GM23338 (cell line): ENCODE measurements at regions not wholly inside any gene's neighbourhood (a gene's known extent, or its start where the extent isn't known, plus 50 kb on each side); places are given as distances from the start of the nearest gene placed in this dataset.

ENCODE experiments used
- ATAC-seq: fragments of 200-7000 bp; cut with Tn5 transposase; 3 replicates; pipeline ENCODE4 v1.9.1; 2020
- DNase-seq: peaks from one replicate; pipeline ENCODE4 v3.0.0-alpha.2; 2015; ENCODE audit warnings: low spot score
- H2AFZ ChIP-seq: fragments of 200-600 bp; sonication (generic); 2 replicates; pipeline ENCODE4 v1.8.0; 2016; ENCODE audit warnings: antibody characterized with exemption, mild to moderate bottlenecking, moderate library complexity
- H3F3A ChIP-seq: fragments of 200-600 bp; sonication (generic); replicated peaks from 2 replicates; pipeline ENCODE4 v1.8.0; 2017; ENCODE audit warnings: antibody characterized with exemption, mixed run types, low read depth
- H3K27ac ChIP-seq: fragments of 200-600 bp; sonication (generic); 2 replicates; pipeline ENCODE4 v1.6.1; 2016; ENCODE audit warnings: low read depth
- H3K27me3 ChIP-seq: fragments of 200-600 bp; sonication (generic); 2 replicates; pipeline ENCODE4 v1.8.0; 2016; ENCODE audit warnings: mild to moderate bottlenecking, mixed run types, moderate library complexity; ENCODE audit not compliant: insufficient read depth
- H3K36me3 ChIP-seq: fragments of 200-600 bp; sonication (generic); 2 replicates; pipeline ENCODE4 v1.8.0; 2016; ENCODE audit warnings: mild to moderate bottlenecking; ENCODE audit not compliant: insufficient read depth
- H3K4me1 ChIP-seq: fragments of 200-600 bp; sonication (generic); 2 replicates; pipeline ENCODE4 v1.8.0; 2016; ENCODE audit warnings: mild to moderate bottlenecking, moderate library complexity; ENCODE audit not compliant: insufficient read depth
- H3K4me2 ChIP-seq: fragments of 200-600 bp; sonication (generic); 2 replicates; pipeline ENCODE4 v1.7.1; 2017; ENCODE audit warnings: mixed run types
- H3K4me3 ChIP-seq: fragments of 200-600 bp; sonication (generic); 2 replicates; pipeline ENCODE4 v1.6.1; 2016; ENCODE audit warnings: mixed run types
- H3K79me2 ChIP-seq: fragments of 200-600 bp; sonication (generic); replicated peaks from 2 replicates; pipeline ENCODE4 v1.8.0; 2017; ENCODE audit warnings: mild to moderate bottlenecking; ENCODE audit not compliant: insufficient read depth
- H3K9me2 ChIP-seq: fragments of 200-600 bp; sonication (generic); 2 replicates; pipeline ENCODE4 v1.8.0; 2017; ENCODE audit not compliant: insufficient read depth
- H4K20me1 ChIP-seq: fragments of 200-600 bp; sonication (generic); replicated peaks from 2 replicates; pipeline ENCODE4 v1.8.0; 2017; ENCODE audit warnings: mild to moderate bottlenecking; ENCODE audit not compliant: insufficient read depth
- H3K27ac Mint-ChIP-seq: 2 replicates; pipeline ENCODE4 v1.8.0; 2020; ENCODE audit warnings: inconsistent platforms, mild to moderate bottlenecking, moderate library complexity, mixed read lengths
- H3K27me3 Mint-ChIP-seq: 3 replicates; pipeline ENCODE4 v1.8.0; 2022; ENCODE audit warnings: low read depth, mild to moderate bottlenecking, moderate library complexity, mixed read lengths, inconsistent platforms; ENCODE audit not compliant: insufficient read depth, poor library complexity
- H3K36me3 Mint-ChIP-seq: 3 replicates; pipeline ENCODE4 v1.8.0; 2021; ENCODE audit warnings: low read depth, mild to moderate bottlenecking, inconsistent platforms, moderate library complexity, mixed read lengths
- H3K4me1 Mint-ChIP-seq: 3 replicates; pipeline ENCODE4 v1.8.0; 2020; ENCODE audit warnings: mild to moderate bottlenecking, inconsistent platforms, mixed read lengths
- H3K4me3 Mint-ChIP-seq: 3 replicates; pipeline ENCODE4 v1.8.0; 2021; ENCODE audit warnings: moderate library complexity, mild to moderate bottlenecking, inconsistent platforms, mixed read lengths
- H3K9me3 Mint-ChIP-seq: 3 replicates; pipeline ENCODE4 v1.8.0; 2020; ENCODE audit warnings: moderate library complexity, mild to moderate bottlenecking, inconsistent platforms, mixed read lengths
- CREB1 ChIP-seq: fragments of 250-450 bp; sonication (Bioruptor Pico); IDR thresholded peaks from 2 replicates; pipeline ENCODE4 v1.5.0; 2020; ENCODE audit warnings: low read depth, mild to moderate bottlenecking, moderate library complexity
- CTCF ChIP-seq, 2 experiments: fragments of 200-600 bp in 1 of 2; sonication (generic) in 1 of 2; conservative IDR thresholded peaks; 2 replicates each; pipeline versions ENCODE4 v1.5.1 to v1.6.1; 2016 to 2017; ENCODE audit warnings: antibody characterized with exemption in 2 of 2, low read depth in 2 of 2, mild to moderate bottlenecking in 2 of 2, moderate library complexity in 1 of 2
- EZH2 ChIP-seq: fragments of 200-600 bp; sonication (generic); IDR thresholded peaks from one replicate; pipeline ENCODE4 v1.8.0; 2017; ENCODE audit warnings: antibody characterized with exemption, mild to moderate bottlenecking, low read depth; ENCODE audit not compliant: unreplicated experiment
- EZH2phosphoT487 ChIP-seq: fragments of 200-600 bp; sonication (generic); IDR thresholded peaks from one replicate; pipeline ENCODE4 v1.8.1; 2018; ENCODE audit warnings: antibody characterized with exemption; ENCODE audit not compliant: unreplicated experiment
- NANOG ChIP-seq: IDR thresholded peaks from 2 replicates; pipeline ENCODE4 v1.6.1; 2016; ENCODE audit warnings: antibody characterized with exemption, borderline replicate concordance
- POLR2AphosphoS5 ChIP-seq: IDR thresholded peaks from 2 replicates; pipeline ENCODE4 v1.6.1; 2016; ENCODE audit warnings: antibody characterized with exemption, low read depth
- REST ChIP-seq: IDR thresholded peaks from one replicate; pipeline ENCODE4 v1.6.1; 2018; ENCODE audit warnings: antibody characterized with exemption; ENCODE audit not compliant: unreplicated experiment
- STAT1 ChIP-seq: IDR thresholded peaks from one replicate; pipeline ENCODE4 v1.6.1; 2016; ENCODE audit warnings: antibody characterized with exemption; ENCODE audit not compliant: unreplicated experiment
- ZNF114 ChIP-seq: fragments of 250-450 bp; sonication (Bioruptor Pico); IDR thresholded peaks from 2 replicates; pipeline ENCODE4 v1.5.0; 2020; ENCODE audit warnings: mild to moderate bottlenecking, moderate library complexity
- ZNF331 ChIP-seq: fragments of 250-450 bp; sonication (Bioruptor Pico); IDR thresholded peaks from 2 replicates; pipeline ENCODE4 v1.5.0; 2020; ENCODE audit warnings: low read depth, mild to moderate bottlenecking, moderate library complexity
- ZNF462 ChIP-seq: fragments of 250-450 bp; sonication (Bioruptor Pico); IDR thresholded peaks from 2 replicates; pipeline ENCODE4 v1.5.0; 2020; ENCODE audit warnings: mild to moderate bottlenecking, moderate library complexity
- TF ChIP-seq, protein P1 (sequence below): IDR thresholded peaks from 2 replicates; pipeline ENCODE4 v1.6.1; 2016; ENCODE audit warnings: antibody characterized with exemption

DNA sequence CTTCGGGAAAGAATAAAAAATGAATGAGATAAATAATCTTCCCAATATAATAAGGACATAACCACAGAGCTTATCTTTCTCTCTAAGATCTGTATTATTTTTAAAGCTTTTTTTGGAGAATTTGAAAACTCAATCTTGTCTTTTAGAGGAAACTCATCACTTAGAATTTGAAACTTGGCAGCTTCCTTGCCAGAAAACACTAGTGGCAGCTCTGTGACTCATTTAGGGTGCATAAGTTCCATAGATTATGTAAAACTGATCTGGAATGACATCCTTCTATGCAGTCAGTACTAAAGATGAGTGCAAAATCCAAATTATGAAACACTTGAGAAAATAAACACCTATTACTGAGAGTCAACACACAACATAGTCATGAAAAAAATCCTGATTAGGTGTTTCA is 848.0 kb downstream of the DACH1 start:
- Mint-ChIP-seq H3K36me3 (no peaks in the 10 kb centered on the region), H3K4me3 (no peak overlapping the region), H3K4me1 (peaks cover 4% of the 10 kb centered on the region; the same call in 2 of the 3 replicates), H3K27ac (no peak overlapping the region), H3K27me3 (no peaks in the 10 kb centered on the region), H3K9me3 (no peaks in the 10 kb centered on the region)
- no peak overlapping the region for H3K27ac ChIP-seq
- H3F3A ChIP-seq = no peaks in the 10 kb centered on the region
- H3K36me3 ChIP-seq = no peaks in the 10 kb centered on the region
- no peaks in the 10 kb centered on the region for H3K9me2 ChIP-seq
- H3K4me2 ChIP-seq = no peak overlapping the region
- TF ChIP-seq, protein P1, sequence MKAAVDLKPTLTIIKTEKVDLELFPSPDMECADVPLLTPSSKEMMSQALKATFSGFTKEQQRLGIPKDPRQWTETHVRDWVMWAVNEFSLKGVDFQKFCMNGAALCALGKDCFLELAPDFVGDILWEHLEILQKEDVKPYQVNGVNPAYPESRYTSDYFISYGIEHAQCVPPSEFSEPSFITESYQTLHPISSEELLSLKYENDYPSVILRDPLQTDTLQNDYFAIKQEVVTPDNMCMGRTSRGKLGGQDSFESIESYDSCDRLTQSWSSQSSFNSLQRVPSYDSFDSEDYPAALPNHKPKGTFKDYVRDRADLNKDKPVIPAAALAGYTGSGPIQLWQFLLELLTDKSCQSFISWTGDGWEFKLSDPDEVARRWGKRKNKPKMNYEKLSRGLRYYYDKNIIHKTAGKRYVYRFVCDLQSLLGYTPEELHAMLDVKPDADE = no peak
- TF ChIP-seq STAT1 (no peak), ZNF331 (CRISPR knock-in tag) (no peak), POLR2AphosphoS5 (no peak), REST (no peak), ZNF462 (CRISPR knock-in tag) (no peak), ZNF114 (CRISPR knock-in tag) (no peak), CREB1 (CRISPR knock-in tag) (no peak), NANOG (no peak), EZH2 (no peak), EZH2phosphoT487 (no peak), CTCF (conservative IDR thresholded peaks at IDR 0.05; ENCODE audit: low read depth in 2 of 2) (no peak)
- no peak overlapping the region for H2AFZ ChIP-seq
- H3K27me3 ChIP-seq = no peaks in the 10 kb centered on the region
- H3K4me1 ChIP-seq = peaks cover 4% of the 10 kb centered on the region; the same call in 1 of the 2 replicates
- H3K79me2 ChIP-seq = no peaks in the 10 kb centered on the region
- H4K20me1 ChIP-seq = no peaks in the 10 kb centered on the region
- ATAC-seq (no peak), DNase-seq (no peak)
- H3K4me3 ChIP-seq = no peak overlapping the region
